Astrocyte of the cerebellum (primary cell): ENCODE measurements at regions not wholly inside any gene's neighbourhood (a gene's known extent, or its start where the extent isn't known, plus 50 kb on each side); places are given as distances from the start of the nearest gene placed in this dataset.

Source experiments
- DNase-seq: peaks from one replicate; pipeline ENCODE4 v3.0.0-alpha.2; 2011; ENCODE audit warnings: low read depth
- H3K4me3 ChIP-seq: 2 replicates; pipeline ENCODE4 v1.5.1; 2011; ENCODE audit warnings: mild to moderate bottlenecking, low read depth, low read length, moderate library complexity
- in situ Hi-C: cut with HindIII; loops from 2 replicates; pipeline ENCODE4 v1.10.0; 2017; ENCODE audit warnings: low sequenced_read_pairs
- TF ChIP-seq, protein P1 (sequence below): IDR thresholded peaks from 2 replicates; pipeline ENCODE4 v1.5.1; 2012; ENCODE audit warnings: low read length, low read depth, moderate library complexity, mild to moderate bottlenecking; ENCODE audit errors: missing control alignments

DNA sequence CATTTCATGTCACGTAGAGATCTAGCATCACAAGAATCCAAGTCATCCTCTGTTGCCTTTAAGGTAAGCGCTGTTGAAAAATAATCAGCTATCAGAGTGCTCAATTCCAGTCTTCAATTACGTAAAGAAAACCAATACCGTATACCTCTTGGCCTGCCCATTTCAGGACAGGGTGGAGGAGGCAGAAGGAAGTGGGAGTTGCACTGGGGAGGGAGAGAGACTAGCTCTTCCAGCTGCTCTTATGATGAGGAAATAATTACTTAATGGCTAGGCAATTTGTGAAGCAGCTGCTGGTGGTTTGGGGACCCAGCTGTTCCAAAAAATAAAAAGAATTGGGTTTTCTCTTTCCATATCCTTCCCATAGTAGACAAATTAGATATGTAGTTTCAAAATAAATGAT, 365.8 kb upstream of the MCTP2 start:
- in situ Hi-C loops = no loop called here
- DNase-seq = no peak
- H3K4me3 ChIP-seq = no peak overlapping the region
- TF ChIP-seq, protein P1, sequence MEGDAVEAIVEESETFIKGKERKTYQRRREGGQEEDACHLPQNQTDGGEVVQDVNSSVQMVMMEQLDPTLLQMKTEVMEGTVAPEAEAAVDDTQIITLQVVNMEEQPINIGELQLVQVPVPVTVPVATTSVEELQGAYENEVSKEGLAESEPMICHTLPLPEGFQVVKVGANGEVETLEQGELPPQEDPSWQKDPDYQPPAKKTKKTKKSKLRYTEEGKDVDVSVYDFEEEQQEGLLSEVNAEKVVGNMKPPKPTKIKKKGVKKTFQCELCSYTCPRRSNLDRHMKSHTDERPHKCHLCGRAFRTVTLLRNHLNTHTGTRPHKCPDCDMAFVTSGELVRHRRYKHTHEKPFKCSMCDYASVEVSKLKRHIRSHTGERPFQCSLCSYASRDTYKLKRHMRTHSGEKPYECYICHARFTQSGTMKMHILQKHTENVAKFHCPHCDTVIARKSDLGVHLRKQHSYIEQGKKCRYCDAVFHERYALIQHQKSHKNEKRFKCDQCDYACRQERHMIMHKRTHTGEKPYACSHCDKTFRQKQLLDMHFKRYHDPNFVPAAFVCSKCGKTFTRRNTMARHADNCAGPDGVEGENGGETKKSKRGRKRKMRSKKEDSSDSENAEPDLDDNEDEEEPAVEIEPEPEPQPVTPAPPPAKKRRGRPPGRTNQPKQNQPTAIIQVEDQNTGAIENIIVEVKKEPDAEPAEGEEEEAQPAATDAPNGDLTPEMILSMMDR = no peak

DNA sequence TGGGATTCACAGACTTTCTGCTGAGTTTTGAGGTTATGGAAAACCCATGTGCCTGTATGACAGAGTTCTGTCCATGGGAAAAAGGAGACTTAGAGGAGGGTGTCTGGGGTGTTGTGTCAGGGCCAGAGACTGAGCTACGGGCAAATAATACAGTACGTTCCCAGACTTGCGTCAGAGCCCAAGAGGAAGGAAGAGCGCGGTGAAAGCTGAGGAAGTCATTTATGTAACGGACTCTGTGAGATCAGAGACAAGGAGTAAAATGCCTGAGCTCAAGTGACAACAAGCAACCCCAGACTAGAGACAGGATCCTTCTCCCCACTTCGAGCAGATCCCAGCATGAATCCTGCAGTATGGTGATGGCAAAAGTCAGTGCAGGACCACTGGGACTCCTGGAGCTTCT, 368.6 kb upstream of the MCTP2 start:
- TF ChIP-seq, protein P1 = no peak
- in situ Hi-C loops = no loop called here
- no peak overlapping the region for H3K4me3 ChIP-seq
- no peak for DNase-seq

DNA sequence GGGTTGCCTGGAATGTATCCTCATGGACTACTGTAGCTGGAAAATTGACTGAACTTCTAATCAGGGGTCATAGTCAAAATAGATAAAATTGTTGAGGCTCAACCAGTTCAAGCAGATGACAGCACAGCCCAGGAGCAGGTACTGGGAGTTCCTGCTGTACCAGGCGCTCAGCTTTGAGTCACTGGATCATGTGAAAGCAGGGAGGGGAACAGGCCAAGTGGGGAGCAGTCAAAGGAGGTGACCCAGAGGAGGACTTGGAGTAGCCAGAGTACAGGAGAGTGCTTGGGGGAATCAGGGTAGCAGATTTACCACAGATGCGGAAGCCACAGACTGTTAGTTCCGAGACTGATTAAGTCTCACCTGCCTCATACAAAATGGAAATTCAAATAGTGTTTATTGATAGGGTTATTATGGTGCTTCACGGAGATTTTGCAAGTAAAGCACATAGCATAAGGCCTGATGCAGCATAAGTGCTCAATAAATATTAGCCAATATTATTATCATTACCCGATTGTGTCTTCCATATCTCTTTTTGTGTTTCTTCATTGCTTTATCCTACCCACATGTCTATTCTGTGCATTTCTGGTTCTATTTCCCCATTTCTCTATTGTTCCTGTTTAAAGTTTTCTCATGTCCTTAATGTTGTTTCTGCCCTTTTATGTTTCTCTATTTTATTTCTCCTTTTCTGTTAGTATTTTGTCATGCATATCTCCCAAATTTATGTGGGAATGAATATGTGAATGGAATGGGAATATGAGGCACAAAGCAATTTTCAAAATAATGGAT, 369.2 kb upstream of the MCTP2 start:
- DNase-seq = no peak
- TF ChIP-seq, protein P1 = no peak
- H3K4me3 ChIP-seq = no peak overlapping the region
- in situ Hi-C loops = no loop called here

DNA sequence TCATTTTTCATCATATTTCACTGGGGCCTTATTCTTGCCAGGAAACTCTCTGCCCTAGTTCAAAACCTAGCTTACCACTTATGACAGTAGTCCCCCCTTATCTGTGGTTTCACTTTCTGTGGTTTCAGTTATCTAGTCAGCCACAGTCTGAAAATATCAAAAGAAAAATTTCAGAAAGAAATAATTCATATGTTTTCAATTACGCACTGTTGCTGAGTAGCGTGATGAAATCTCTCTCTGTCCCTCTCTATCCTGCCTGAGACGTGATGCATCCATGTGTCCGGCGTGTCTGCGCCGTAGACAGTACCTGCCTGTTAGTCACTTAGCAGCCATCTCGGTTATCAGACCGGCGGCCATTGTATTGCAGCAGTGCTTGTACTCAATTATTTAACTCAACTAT, 369.9 kb upstream of the MCTP2 start:
- in situ Hi-C loops = no loop called here
- TF ChIP-seq, protein P1 = no peak

DNA sequence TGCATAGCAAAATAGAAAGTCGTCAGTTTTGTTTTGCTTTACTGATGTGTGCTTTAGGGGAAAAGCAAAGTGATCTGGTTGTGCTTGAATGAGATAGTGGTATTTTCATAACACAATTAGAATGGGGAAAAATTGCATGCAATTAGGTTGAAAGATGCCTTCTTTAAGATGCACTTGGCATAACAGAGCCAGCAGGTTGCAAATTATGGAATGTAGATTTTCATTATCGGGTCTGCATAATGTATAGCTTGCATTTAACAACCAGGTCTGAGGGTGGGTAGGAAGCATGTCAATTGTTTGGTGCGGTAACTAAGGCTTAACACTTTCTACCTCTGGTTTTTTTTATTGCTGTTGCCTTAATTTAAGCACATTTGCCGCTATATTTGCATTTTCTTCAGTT, 370.7 kb upstream of the MCTP2 start:
- TF ChIP-seq, protein P1 = no peak
- H3K4me3 ChIP-seq = no peak overlapping the region
- no peak for DNase-seq
- in situ Hi-C loops = no loop called here

More for the DNA sequence above, 369.9 kb upstream of the MCTP2 start:
- no peak for DNase-seq
- no peak overlapping the region for H3K4me3 ChIP-seq

DNA sequence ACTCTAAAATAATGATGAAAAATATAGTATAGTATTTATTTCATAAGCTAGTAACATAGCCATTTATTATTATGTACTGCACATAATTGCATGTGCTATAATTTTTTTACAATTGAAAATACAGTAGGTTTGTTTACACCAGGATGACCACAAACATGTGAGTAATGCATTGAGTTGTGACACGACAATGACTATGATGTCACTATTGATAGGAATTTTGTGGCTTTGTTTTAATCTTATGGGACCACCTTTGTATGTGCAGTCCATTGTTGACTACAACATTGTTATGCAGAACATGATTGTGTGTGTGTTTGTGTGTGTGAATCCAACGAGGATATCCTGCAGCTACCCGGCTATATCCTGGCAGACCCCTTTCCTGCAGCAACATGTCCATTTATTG, 372.2 kb upstream of the MCTP2 start:
- TF ChIP-seq, protein P1 = no peak
- in situ Hi-C loops = no loop called here
- DNase-seq = no peak
- H3K4me3 ChIP-seq = no peak overlapping the region
